IPS-18c (cell line): ENCODE measurements at regions not wholly inside any gene's neighbourhood (a gene's known extent, or its start where the extent isn't known, plus 50 kb on each side); places are given as distances from the start of the nearest gene placed in this dataset.

Experiments used
- H3K4me3 ChIP-seq: 2 replicates; pipeline ENCODE4 v1.7.0; 2013; ENCODE audit warnings: low read depth, mild to moderate bottlenecking, low read length, moderate library complexity; ENCODE audit not compliant: insufficient read depth
- H3K9me3 ChIP-seq: one replicate; pipeline ENCODE4 v1.6.1; 2013; ENCODE audit warnings: mild to moderate bottlenecking, low read length, moderate library complexity; ENCODE audit not compliant: control insufficient read depth, insufficient read depth

GRCh38 chr2:118611691-118612090, 235.8 kb downstream of the EN1 start:
- Histone ChIP-seq H3K9me3 (no peaks in the 10 kb centered on the region), H3K4me3 (no peak overlapping the region)

GRCh38 chr2:118609138-118609537, 238.3 kb downstream of the EN1 start:
- H3K9me3 ChIP-seq: no peaks in the 10 kb centered on the region
- H3K4me3 ChIP-seq: no peak overlapping the region

GRCh38 chr2:118607641-118608040, 239.8 kb downstream of the EN1 start:
- no peaks in the 10 kb centered on the region for H3K9me3 ChIP-seq
- H3K4me3 ChIP-seq: no peak overlapping the region

GRCh38 chr2:118604811-118605210, 242.6 kb downstream of the EN1 start:
- no peak overlapping the region for H3K4me3 ChIP-seq
- H3K9me3 ChIP-seq: no peaks in the 10 kb centered on the region

- H3K9me3 ChIP-seq: no peaks in the 10 kb centered on the region
- no peak overlapping the region for H3K4me3 ChIP-seq
Measured at GRCh38 chr2:118604371-118604770, 243.1 kb downstream of the EN1 start.

GRCh38 chr2:118599141-118599540, 248.3 kb downstream of the EN1 start:
- no peak overlapping the region for H3K4me3 ChIP-seq
- H3K9me3 ChIP-seq: no peaks in the 10 kb centered on the region

GRCh38 chr2:118596620-118597019, 250.8 kb downstream of the EN1 start:
- H3K9me3 ChIP-seq: no peaks in the 10 kb centered on the region
- H3K4me3 ChIP-seq: no peak overlapping the region

- Histone ChIP-seq H3K4me3 (no peak overlapping the region), H3K9me3 (no peaks in the 10 kb centered on the region)
Measured at GRCh38 chr2:118593257-118593656, 254.2 kb downstream of the EN1 start.

GRCh38 chr2:118591223-118591622, 256.2 kb downstream of the EN1 start:
- no peak overlapping the region for H3K4me3 ChIP-seq
- H3K9me3 ChIP-seq: no peaks in the 10 kb centered on the region

GRCh38 chr2:118589721-118590120, 257.7 kb downstream of the EN1 start:
- H3K4me3 ChIP-seq: no peak overlapping the region

GRCh38 chr2:118588850-118589249, 258.6 kb downstream of the EN1 start:
- Histone ChIP-seq H3K4me3 (no peak overlapping the region), H3K9me3 (no peaks in the 10 kb centered on the region)

More at GRCh38 chr2:118589721-118590120, 257.7 kb downstream of the EN1 start:
- H3K9me3 ChIP-seq: no peaks in the 10 kb centered on the region

GRCh38 chr2:118586312-118586711, 261.1 kb downstream of the EN1 start:
- Histone ChIP-seq H3K4me3 (no peak overlapping the region), H3K9me3 (no peaks in the 10 kb centered on the region)

- Histone ChIP-seq H3K4me3 (no peak overlapping the region), H3K9me3 (no peaks in the 10 kb centered on the region)
Measured at GRCh38 chr2:118584877-118585276, 262.6 kb downstream of the EN1 start.

- Histone ChIP-seq H3K4me3 (no peak overlapping the region), H3K9me3 (no peaks in the 10 kb centered on the region)
Measured at GRCh38 chr2:118584062-118584749, 263.2 kb downstream of the EN1 start.

- H3K4me3 ChIP-seq: no peak overlapping the region
- H3K9me3 ChIP-seq: no peaks in the 10 kb centered on the region
Measured at GRCh38 chr2:118582058-118582457, 265.4 kb downstream of the EN1 start.

GRCh38 chr2:118580651-118581050, 266.8 kb downstream of the EN1 start:
- H3K4me3 ChIP-seq: no peak overlapping the region
- no peaks in the 10 kb centered on the region for H3K9me3 ChIP-seq

- H3K9me3 ChIP-seq: no peaks in the 10 kb centered on the region
- no peak overlapping the region for H3K4me3 ChIP-seq
Measured at GRCh38 chr2:118580107-118580506, 267.3 kb downstream of the EN1 start.

- no peaks in the 10 kb centered on the region for H3K9me3 ChIP-seq
- H3K4me3 ChIP-seq: no peak overlapping the region
Measured at GRCh38 chr2:118577202-118577601, 270.2 kb downstream of the EN1 start.
